Ammon's horn (tissue), 1 donor: ENCODE measurements at regions not wholly inside any gene's neighbourhood (a gene's known extent, or its start where the extent isn't known, plus 50 kb on each side); places are given as distances from the start of the nearest gene placed in this dataset.
A peak's percentile ranks its signal among the peaks of the same experiment; 100 is the strongest.

Experiments
- DNase-seq: peaks from one replicate; pipeline ENCODE4 v3.0.0-alpha.2; 2016; ENCODE audit warnings: low spot score

DNA sequence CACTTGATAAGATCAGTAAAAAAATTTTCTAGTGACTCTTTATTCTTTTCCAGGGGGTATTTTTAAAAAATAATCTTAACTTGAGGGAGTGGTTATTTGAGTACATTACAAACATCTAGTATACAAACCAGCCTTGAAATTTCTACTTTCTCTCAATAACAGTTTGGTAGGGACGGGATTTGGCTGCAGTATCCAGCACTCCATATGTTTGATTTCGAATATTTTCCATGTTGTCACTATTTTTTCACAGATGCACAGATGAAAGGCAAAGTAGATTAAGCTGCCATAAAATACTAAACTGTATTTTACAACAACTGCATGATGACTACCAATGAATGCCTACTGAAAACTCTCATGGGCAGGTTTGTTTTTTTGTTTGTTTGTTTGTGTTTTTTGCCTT is 225.0 kb downstream of the COX7B2 start:
- peak; percentile 7 for DNase-seq

- DNase-seq, result no peak
These were observed 232.7 kb downstream of the COX7B2 start for GRCh38 chr4:46676364-46676763.

- peak; percentile 14 for DNase-seq
These were observed 234.7 kb downstream of the COX7B2 start for GRCh38 chr4:46674326-46674725.

- DNase-seq, result no peak
These were observed 241.3 kb downstream of the COX7B2 start for GRCh38 chr4:46667790-46668189.

DNA sequence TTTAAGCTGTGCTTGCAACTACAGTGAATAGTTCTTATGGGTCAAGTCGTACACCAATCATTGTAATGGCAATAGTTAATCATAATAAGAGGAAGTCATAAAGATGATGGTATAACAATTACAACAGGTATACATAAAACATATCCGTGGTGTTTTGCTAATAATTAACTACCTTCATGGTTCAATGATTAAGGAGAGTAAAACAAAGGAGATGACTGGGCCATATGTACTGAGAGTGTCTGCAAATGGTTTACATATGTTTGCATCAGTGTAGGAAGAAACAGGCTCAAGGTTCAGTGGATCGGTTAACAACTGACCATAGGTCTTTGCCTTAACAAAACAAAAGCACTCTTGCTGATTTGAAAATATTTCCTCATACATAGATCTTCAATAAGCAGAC is 253.0 kb downstream of the COX7B2 start:
- no peak for DNase-seq

DNA sequence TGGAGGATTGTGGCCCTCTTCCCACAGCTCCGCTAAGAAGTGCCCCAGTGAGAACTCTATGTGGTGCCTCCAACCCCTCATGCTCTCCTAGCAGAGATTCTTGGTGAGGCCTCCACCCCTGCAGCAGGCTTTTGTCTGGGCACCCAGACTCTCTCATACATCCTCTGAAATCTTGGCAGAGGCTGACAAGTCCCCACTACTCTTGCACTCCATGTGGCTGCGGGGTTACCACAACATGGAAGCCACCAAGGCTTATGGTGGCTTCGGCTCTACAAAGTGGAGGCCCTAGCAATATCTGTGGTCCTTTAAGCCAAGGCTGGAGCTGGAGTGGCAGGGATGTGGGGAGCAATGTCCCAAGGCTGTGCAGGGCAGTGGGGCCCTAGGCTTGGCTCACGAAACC is 255.2 kb downstream of the COX7B2 start:
- no peak for DNase-seq

- no peak for DNase-seq
These were observed 259.5 kb upstream of the GABRA2 start for GRCh38 chr4:46649390-46649789.

DNA sequence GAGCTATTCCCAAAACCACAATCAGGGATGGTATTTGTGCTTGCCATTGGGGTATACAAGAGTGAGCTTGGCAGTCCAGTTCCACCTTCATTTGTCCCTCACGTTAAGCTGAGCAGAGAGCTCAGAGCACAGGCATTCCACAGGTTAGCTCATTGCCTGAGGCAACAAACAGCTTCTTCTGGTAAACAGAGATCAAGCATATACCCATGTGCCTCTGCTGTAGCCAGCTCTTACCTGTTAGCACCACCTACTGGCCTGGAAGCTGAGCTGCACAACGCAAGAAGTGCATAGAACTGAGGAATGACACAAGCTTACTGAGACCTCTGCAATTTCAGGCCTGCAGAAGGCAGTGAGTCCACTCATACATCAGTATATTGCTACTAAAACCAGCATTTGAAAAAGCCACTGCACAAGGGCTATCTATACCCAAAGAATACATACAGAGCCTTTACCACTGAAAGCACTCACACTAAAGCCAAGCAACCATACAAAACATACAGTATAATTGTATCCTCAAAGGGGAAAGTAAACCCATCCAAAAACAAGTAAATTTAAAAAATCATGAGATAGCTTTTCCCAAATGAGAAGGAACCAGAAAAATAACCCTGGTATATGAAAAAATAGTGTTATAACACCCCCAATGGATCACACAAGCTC is 258.3 kb upstream of the GABRA2 start:
- no peak for DNase-seq

DNA sequence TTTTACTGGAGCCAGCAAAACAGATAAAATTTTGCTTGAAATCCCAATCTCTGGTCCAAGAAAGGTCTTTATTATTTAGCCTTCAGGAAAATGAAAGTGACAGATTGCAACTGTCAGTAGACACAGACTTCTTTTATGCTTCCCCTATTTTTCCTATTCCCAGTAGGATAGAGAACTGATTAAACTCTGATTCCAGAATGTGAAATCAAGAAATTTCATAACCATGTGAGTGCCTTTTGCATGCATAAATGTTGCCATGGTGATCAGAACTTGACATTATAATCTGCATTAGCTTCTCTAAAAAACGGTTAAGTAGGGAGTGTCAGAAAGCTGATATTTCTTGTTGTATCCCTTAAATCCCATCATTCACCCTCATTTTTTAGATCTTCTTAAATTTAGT is 255.2 kb upstream of the GABRA2 start:
- DNase-seq, result no peak
